Fibroblast of skin of left biceps (primary cell): ENCODE measurements at regions not wholly inside any gene's neighbourhood (a gene's known extent, or its start where the extent isn't known, plus 50 kb on each side); places are given as distances from the start of the nearest gene placed in this dataset.

Experiments used
- DNase-seq, 2 experiments: peaks; one replicate each; pipeline ENCODE4 v3.0.0-alpha.2; 2013; ENCODE audit warnings: low read depth in 2 of 2

DNA sequence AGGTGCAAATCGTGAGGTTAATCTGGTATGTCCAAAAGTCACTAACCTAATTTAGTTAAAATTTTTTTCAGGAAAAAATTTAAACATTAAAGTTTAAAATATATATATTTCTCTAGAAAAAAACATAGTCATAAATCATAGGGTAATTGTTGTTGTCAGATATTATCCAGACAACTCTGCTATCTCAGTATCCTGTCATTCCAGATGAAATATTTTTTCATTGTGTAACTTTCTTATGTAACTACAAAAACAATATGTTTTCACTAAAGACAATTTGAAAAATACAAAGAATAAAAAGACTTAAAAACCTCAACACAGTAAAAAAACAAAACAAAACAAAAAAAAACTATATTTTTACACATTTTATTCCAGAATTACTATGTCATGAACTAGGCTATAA lies 57.6 kb downstream of the TENT5A start:
- DNase-seq = no peak

DNA sequence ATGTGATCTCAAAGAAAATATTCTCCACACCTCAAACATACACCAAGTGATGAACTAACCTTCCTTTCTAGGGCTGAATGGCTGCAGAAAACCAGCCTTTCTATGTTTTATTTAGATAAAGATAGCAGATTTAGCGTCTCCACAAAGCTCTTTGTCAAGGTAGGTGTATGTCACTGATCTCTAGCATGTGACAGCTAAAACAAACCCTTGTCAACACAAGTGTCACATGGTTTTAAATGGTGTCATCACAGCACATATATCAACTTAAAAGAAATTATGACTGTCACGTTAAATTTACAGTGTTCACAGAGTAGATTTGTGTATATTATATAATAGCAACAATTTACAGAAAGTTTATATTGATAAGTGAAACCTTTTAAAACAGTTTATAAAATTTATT lies 58.3 kb downstream of the TENT5A start:
- no peak for DNase-seq

GRCh38 chr6:81693266-81693665 lies 59.2 kb downstream of the TENT5A start:
- no peak for DNase-seq

DNA sequence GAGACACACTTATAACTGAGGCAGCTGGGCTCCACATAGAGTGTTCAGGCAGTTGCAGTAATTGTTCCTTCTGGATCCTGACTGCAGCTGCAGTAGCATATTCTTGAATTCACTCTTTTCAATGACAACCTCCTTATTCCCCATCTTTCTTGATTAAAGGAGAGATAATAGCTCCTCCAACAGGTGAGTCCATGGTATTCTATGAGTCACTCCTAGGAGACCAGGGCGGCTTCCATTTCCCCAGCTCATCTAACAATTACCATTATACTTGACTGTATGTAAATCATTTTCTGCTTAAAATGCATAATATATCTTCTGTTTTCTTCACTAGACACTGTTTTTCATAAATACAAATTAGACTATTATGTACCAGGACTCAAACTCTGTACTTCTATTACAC lies 62.4 kb downstream of the TENT5A start:
- DNase-seq = no peak

DNA sequence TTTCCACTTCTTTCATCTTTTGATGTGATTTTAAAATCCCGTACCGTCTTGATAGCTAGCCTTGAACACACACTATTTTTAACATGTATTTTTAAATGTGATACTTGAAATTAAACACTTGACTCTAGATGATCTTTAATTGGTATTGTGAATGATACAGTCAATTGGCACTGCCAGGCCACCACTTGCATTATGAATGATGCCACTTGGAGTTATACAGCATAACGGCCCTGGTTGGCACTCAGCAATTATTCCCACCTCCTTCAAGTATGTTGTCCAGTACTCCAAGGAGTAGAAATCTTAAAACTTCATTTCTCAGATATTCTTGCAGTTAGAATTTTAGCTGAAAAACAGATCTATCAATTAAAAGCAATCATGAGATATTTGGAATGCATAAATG lies 62.9 kb downstream of the TENT5A start:
- DNase-seq = no peak

DNA sequence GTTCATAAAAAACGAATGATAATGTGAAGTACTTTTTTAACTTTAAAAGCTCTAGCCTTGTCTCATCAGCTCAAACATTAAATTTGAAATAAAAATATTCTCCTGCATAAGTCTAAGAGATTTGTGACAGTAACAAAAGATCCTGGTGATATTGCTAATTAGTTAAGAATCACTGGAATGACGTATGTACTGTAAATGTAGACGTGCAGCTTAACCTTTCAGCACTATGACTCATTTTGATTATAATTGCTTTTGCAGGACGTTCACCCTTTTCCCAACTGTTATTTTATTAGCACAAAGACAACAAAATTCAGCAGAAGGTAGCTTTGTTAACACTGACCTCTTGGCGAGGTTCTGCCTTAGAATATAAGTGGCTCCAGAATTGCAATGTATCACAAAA lies 68.6 kb downstream of the TENT5A start:
- no peak for DNase-seq

GRCh38 chr6:81682858-81683620 lies 69.4 kb downstream of the TENT5A start:
- no peak for DNase-seq

DNA sequence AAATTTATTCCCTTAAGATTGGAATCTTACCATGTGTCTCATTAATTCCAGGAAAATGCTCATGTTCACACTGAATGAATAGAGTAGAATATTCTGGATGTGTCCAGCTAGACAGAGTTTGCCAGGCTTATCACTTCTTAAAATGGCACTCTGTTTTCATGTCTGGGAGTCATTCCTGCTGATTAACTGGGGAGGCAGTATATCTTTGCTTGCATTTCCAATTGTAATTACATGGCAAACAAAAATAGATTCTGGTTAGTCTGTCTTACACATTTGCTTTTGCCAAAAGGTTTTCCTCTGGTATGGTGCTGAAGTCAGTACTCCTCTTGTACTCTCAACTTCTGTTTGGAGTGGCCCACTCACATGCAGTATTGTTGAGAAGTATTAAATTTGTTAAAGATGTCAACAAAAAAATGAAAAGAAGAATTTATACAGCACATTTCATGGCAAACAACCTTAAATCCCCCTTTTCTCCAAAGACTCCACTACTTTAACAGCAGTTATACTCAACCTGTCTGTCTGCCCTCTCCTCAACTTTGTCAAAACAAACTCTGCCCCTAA lies 70.2 kb downstream of the TENT5A start:
- no peak for DNase-seq

GRCh38 chr6:81669445-81669844 lies 83.0 kb downstream of the TENT5A start:
- no peak for DNase-seq

DNA sequence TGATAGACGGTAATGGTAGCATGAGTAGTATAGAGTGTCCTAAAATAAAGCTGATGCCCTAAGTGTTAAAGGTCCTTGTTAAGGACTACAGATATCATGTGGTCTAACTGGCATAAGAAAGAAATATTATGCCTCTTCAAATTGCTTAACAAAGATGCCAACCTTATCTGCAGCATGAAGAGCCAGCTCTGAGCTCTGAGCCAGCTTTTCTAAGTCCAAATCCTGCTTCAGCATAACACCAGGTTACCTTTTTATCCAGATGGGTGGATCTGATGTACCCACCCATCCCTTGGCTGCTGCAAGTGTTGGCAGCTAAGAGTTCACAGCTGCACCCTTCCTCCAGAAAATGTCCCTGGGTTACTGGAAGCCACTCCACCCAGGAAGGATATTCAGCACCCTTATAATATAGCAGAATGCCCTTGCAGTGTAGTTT lies 83.8 kb downstream of the TENT5A start:
- DNase-seq = no peak

DNA sequence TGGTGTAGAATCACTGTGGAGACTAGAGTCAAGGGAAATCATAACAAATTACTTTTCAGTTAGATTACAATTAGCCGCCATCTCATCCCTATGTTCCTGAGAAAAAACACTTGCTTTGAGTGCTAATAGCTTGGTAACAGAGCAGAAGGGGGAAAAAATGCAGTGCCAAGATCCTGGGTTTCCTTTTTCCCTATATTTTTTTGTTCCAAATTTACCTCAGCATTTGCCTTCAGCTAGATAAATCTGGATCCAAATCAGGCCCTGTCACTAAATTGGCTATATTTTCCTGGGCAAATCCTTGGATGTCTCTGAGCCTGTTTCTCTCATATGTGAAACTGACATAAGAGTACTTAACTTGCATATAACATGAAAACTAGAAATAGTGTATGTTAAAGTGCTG lies 86.0 kb downstream of the TENT5A start:
- no peak for DNase-seq

DNA sequence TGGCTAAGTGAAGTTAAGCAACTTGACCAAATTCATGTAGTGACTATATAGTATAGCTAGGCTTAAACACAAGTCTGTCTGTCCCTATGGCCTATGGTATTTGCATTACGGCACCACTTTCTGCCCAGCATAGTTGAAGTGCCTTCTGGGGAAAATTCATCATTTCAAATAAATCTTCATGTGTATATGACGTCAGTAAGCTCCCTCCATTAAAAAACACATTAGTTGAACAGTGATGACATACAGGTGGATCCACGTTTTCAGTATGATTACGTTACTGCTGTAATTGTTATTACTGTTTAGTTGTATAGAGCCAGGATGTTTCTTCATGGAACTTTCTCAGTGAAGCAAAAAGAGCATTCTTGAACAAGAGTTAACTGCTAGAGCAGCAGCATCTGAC lies 96.2 kb downstream of the TENT5A start:
- DNase-seq = no peak

GRCh38 chr6:81655696-81656095 lies 96.8 kb downstream of the TENT5A start:
- DNase-seq = peak in 1 of 2 experiments; percentile 5

GRCh38 chr6:81648502-81648901 lies 104.0 kb downstream of the TENT5A start:
- DNase-seq = no peak

- no peak for DNase-seq
Observed at GRCh38 chr6:81643156-81643555, 109.3 kb downstream of the TENT5A start.

GRCh38 chr6:81640891-81641290 lies 111.6 kb downstream of the TENT5A start:
- no peak for DNase-seq

DNA sequence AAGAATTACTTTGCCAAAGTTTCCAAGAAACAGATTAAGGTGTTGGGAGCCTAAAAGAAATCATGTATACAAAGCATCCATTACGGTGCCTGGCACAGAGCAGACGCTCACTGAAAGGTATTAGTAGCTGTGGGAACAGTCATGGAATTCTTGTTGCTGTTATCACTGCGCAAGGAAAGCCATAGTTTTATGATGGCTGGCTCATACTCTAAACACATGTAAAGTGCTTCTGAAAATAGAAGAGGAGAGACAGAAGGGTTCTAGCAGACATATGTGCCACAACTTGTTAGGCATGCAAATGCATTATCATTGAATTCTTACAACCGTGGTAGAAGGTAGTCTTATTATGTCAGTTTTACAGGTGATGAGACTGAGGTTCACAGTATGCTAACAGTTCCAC lies 112.4 kb downstream of the TENT5A start:
- no peak for DNase-seq

- no peak for DNase-seq
Observed at GRCh38 chr6:81638366-81638765, 114.1 kb downstream of the TENT5A start.

DNA sequence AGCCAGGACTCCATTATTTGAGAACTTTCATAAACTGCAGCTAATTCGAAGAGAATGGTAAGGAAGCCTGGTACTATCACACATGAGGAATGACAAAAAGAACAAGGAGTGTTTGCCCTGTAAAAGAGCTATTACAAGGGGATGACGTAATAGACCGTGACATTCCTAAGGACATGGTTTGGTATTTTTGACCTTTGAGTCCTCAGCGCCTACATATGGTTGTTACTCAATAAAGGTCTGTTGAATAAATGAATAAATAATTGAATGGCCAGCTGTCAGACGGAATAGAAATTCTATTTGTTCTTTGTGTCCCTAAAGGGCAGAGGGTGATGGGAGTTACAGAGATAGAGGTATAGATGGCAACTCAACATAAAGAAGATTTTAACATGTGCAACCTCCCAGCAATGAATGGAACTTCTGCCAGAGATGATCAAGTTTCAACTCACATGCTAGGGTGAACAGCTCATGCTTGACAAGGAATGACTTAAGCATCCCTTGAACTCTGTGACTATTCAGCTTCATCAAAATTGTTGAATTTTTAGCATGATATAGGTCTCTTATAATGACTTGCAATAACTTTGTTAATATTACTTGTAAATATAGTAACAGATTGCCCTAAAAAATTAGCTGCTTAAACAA lies 115.4 kb downstream of the TENT5A start:
- DNase-seq = no peak

DNA sequence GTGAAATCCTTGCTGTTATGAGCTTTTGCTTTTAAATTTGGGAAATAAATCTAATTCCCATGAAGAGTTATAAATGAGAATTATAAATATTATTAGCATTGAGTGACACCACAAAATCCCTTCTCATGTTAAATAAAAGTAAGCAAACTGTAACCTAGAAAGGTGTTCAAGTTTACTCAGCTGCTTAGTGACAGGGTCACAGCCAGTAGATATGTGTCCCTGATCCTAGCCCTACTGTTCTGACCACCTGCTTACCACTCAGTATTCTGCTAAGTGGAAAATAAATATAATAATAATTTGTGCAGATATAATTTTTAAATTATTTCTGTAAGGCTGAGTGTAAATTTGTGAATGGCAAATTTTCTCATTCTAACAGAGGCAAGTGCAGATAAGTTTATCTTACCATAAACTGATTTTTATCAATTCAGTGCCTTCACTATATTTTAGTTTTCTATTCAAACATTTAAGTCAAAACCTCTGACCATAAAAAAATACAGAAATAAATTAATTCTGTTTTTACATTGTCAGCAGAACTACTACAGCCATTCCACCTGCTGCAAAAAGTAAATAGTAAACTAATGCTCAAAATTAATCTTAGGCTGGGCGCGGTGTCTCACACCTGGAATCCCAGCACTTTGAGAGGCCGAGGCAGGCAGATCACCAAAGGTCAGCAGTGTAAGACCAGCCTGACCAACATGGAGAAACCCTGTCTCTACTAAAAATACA lies 118.2 kb downstream of the TENT5A start:
- DNase-seq = no peak

DNA sequence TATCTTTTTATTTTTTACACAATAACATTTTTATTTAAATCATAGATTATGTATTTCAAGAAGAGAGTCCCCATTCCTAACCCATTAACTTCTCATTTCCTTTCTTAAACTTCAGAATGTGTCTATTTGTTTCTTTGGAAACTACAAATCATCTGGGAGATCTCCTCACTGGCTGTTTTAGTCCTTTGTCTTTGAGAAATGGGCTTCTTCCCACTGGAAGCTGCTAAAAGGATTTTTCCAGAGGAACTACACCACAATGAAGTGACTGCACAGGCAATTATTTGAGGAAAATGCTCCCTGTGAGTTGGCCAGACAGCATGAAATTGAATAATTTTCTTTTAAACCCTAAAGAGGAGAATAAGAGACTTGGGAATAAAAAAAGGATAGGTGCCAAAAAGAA lies 119.1 kb downstream of the TENT5A start:
- no peak for DNase-seq

DNA sequence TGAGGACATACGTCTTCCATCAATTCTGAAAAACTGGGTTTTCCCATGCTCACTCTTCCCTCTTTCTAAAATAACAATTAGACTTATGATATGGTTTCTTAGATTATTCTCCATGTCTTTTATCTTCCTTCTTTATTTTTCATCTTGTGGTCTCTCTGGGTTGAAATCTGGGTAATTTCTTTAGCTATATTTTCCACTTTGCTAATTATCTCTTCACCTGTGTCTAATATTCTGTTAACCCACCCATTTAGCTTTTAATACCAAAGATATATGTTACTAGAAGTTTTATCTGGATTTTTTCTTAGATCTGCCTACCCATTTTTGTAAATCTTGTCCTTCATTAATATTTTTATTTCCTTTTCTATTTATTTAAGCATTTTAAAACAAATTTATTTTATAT lies 121.8 kb downstream of the TENT5A start:
- no peak for DNase-seq

- no peak for DNase-seq
Observed at GRCh38 chr6:81625216-81625615, 127.3 kb downstream of the TENT5A start.
